GM08714 (cell line): ENCODE measurements at regions not wholly inside any gene's neighbourhood (a gene's known extent, or its start where the extent isn't known, plus 50 kb on each side); places are given as distances from the start of the nearest gene placed in this dataset.
"Not testable (repeated sequence)": the region's sequence is repeated elsewhere in the genome, so short reads cannot be mapped to it uniquely, and the experiment has no call there.

ENCODE experiments used
- H3K4me3 ChIP-seq: fragments of 200-500 bp; sonication (Bioruptor generic); 2 replicates; pipeline ENCODE4 v1.5.1; 2014; ENCODE audit warnings: mild to moderate bottlenecking, low read length, inconsistent platforms
- ZNF274 ChIP-seq: IDR thresholded peaks from 2 replicates; pipeline ENCODE4 v1.6.1; 2012; ENCODE audit warnings: mild to moderate bottlenecking, low read depth, low read length

DNA sequence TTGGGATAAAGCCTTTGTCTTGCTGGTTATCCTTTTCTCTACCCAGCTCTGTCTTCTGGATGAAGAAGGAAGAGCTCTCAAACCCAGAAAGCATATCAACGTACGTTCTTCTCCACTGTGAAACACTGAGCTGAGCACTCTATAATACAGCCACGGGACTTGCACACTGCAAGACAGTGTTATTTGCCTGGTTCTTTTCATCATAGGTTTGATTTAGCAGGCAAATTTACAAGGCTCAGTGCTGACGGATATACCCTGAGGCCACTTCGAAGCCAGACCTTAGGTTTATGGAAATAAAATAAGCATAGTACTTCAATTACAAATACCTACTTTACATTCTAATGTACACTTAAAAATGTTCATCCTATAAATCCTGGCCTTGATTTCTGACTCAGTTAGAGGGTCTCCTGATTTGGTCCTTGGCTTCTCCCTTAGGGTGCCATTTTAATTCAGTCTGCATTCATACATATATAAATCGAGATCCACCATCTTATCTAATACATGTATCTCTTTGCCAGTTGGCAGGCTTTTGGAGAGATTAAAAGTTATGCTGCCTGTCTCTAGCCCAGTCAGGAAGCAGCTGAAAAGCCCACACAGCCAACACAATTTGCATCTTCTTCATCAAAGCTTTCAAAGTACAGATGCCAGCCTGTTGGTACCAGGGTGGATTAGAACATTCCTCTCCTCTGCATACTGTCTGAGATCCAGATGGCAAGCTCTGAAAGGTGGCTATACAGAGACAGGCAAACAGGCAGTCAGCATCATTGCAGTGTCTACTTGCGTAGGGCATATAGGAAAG, 194.4 kb downstream of the DEPDC1B start:
- TF ChIP-seq ZNF274: no peak
- no peak overlapping the region for H3K4me3 ChIP-seq

DNA sequence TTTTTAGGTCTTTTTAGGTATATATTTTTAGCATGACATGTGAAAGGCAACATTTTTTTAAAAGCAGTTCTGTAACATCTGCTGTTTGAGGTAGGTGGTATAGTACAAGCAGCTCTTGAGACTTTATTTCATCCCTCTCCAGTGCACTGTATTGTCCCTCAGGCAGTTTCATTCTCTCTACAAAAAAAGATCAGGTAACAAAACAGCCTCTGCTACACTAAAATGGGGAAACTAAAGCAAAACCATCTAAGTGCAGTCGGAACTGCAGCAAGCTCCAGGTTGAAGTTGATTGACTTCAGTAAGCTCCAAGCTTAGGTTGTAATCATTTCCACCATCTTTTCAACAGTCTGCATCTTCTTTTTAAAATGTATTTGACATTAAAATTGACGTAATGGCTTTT, 195.6 kb downstream of the DEPDC1B start:
- no peak for TF ChIP-seq ZNF274
- H3K4me3 ChIP-seq: no peak overlapping the region

DNA sequence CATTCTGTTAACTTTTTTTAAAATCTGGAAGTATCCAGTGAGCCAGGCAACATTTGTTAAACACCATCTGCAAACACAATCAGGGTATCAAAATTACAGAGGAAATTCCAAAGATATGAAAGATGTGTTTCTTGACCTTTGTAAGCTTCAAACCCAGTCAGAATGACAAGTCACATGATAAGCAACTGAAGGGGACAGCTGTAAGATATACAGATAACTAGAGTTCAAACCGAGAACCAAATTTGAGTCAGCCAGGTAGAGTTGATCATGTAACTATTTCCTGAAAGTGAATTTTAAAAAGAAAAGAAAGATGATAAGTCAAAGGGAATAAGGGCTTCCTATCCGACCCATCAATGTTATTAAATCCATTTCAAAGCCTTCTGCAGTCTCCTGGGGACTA, 196.2 kb downstream of the DEPDC1B start:
- no peak for TF ChIP-seq ZNF274
- no peak overlapping the region for H3K4me3 ChIP-seq

DNA sequence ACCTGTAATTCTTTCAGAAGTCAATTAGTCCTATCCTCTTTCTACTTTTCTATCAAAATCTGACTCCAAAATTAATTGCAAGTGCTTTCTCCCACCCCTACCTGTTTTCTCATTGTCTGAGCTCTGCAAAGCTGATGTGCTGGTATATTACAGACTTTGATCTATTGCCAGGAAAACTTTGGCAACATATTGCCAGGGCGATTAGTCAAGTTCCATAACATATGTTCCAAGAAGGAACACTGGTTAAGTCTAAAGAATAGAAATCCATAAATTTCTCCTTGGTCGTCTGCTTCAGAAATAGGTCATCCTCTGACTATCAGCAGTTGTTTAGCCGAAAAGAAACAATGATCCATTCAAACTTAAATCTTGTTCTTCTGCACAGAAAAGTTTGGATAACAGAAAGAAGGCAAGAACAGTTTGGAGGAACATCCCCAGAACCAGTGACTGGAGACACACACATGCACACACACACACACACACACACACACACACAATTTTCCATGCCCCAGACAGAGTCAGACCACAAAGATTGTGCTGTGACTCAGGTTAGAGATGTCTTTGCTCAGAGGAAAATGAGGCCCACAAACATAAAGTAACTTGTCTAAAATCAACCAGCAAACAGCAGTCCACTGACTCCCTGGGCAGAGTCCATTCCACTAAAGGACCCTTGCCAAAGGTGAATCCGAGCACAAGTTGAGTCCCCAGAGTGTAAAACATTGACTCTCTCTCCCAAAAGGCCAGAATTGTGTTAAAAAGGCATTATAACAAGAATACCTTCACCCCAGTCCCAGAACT, 202.1 kb downstream of the DEPDC1B start:
- no peak for TF ChIP-seq ZNF274
- H3K4me3 ChIP-seq: no peak overlapping the region

DNA sequence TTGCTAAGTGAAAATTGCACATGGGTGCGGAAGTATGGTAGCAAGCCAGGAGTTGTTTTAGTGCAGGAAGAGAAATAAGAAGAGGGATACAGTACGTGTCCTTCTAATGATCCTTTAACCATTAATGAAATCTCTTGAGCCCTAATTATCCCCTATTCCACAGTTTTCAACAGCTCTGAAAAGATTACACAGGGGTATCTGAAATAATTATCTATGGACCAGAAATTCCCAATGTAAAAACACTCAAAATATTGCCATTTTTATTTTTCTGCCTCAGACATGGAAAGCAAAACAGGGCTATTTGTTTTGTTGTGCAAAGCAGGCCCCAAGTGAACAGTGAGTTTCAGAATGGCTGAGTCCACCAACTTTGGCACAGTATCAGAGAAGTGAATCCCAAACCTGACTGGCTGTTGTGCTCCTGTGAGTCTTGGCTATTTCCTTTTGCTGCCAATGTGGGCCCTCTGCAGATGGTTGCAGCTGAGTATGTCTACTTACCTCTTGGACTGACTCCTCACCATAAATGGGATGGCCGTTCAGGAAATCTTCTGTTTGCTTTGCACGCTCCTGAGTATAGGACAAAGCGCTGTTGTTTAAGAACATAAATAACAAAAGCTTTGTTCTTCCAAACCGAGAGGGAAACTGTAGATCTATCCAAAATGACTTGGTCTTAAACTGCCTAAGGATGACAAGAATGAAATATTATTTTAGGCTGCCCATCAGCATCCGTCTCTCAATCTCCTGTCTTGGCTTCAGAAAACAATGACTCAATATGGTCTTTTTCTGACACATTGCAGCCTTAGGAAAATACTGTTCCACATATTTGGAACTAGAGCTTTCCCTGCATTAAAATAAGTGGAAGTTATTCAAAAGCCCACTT, 204.1 kb downstream of the DEPDC1B start:
- TF ChIP-seq ZNF274: no peak
- H3K4me3 ChIP-seq: no peak overlapping the region

DNA sequence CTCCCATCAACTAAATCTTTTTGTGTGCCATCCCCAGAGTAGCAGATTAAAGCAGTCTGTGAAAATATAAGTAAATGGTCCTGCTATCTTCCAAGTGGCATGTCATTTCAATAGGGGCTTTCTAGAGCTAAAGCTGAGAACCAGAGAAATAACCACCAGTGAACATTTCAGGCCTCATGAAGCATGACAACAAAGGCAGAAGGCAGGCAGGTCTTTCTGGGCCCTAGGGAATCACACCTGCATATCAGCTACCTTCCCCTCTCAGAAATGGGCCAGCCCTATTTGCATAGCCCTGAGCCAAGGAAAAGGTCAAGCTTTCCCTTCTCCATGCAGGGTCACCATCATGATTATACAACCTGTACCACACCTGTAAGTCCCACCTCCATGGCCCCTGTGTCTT, 205.3 kb downstream of the DEPDC1B start:
- TF ChIP-seq ZNF274: no peak
- H3K4me3 ChIP-seq: no peak overlapping the region

DNA sequence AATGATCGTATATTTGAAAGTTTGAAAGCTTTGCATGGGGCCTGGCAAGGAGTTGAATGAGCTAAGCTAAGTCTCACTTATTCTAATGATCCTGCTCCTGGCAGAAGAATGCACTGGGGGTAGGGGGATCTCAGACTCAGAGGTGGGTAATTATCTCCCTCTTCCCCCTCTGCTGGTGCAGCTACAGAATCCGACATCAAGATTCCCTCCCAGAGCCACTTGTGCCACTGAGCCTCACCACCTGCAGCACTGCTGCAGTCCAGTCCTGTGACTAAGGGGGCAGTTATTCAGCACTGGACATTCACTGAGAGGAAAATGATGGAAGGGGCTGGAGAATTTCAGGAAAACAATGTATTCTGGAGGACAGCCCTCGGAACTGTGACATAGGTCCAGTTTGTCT, 205.8 kb downstream of the DEPDC1B start:
- TF ChIP-seq ZNF274: no peak
- H3K4me3 ChIP-seq: no peak overlapping the region

- no peak for TF ChIP-seq ZNF274
- H3K4me3 ChIP-seq: no peak overlapping the region
These were observed 206.6 kb downstream of the DEPDC1B start for GRCh38 chr5:60493372-60493771.

- no peak overlapping the region for H3K4me3 ChIP-seq
- no peak for TF ChIP-seq ZNF274
These were observed 207.0 kb downstream of the DEPDC1B start for GRCh38 chr5:60492958-60493357.

- H3K4me3 ChIP-seq: not testable (repeated sequence)
These were observed 207.6 kb downstream of the DEPDC1B start for GRCh38 chr5:60492358-60492757.

DNA sequence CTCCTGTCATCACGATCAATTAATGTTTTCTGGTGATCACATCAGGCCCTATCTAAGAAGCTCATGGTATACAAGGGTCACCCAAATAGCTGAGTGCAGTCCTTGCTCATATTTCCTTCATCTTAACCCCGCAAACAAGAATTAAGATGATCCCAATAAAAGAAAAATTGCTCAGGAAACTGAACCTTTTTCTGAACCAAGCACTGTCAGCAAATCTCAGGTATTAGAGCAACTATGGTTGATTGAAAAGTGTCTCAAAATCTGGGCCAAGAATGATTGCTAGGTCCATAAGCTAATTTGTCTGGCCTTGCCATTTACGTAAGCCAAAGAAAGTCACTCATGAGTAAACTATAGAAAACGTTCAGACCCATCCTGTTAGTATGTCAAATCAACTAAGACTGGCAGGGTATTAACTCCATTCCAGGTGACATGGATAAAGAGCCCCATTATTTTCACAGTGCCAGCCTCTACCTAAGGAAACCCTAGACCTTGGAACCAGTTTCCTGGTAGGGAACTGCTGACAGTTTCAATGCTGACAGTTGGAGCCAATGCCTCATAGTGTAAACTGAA, 209.3 kb downstream of the DEPDC1B start:
- TF ChIP-seq ZNF274: no peak
- no peak overlapping the region for H3K4me3 ChIP-seq

- no peak overlapping the region for H3K4me3 ChIP-seq
- no peak for TF ChIP-seq ZNF274
These were observed 210.1 kb downstream of the DEPDC1B start for GRCh38 chr5:60489856-60490255.

DNA sequence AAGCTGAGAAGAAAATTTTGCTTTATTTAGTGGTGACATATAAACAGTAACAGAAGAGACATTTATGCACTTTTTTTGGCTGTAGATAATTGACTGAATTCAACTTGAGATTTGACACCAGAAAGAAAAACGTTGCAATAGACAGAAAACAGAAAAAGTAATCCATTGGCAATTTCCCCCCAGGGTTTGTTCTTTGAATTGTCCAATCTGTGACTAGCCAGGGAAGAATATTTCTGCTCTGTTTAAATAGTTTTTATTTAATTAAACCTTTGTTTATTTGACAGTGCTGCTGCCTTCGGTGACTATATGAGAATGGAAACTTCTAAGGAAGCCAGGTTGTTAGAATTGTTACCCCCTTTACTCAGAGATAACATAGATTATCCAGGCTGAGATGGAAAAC, 210.6 kb downstream of the DEPDC1B start:
- no peak for TF ChIP-seq ZNF274
- H3K4me3 ChIP-seq: no peak overlapping the region

GRCh38 chr5:60488466-60489130, 211.4 kb downstream of the DEPDC1B start:
- no peak overlapping the region for H3K4me3 ChIP-seq
- TF ChIP-seq ZNF274: no peak
